Astrocyte (in vitro differentiated cells and primary cell): ENCODE measurements at regions not wholly inside any gene's neighbourhood (a gene's known extent, or its start where the extent isn't known, plus 50 kb on each side); places are given as distances from the start of the nearest gene placed in this dataset.

Source experiments
- DNase-seq: peaks from one replicate; pipeline ENCODE4 v3.0.0-alpha.2; 2010; ENCODE audit warnings: low read depth
- FAIRE-seq: peaks from 2 replicates; lab custom pipeline; 2011; peaks lifted over from hg19 to GRCh38; lab: Jason Lieb, UNC
- H2AFZ ChIP-seq: 2 replicates; pipeline ENCODE4 v1.6.0; 2012; ENCODE audit warnings: low read depth, low read length, inconsistent platforms
- H3K27ac ChIP-seq: 2 replicates; pipeline ENCODE4 v1.5.1; 2011; ENCODE audit warnings: low read depth, low read length, inconsistent platforms
- H3K27me3 ChIP-seq: 2 replicates; pipeline ENCODE4 v1.6.0; 2011; ENCODE audit warnings: low read length, inconsistent platforms; ENCODE audit not compliant: insufficient read depth
- H3K36me3 ChIP-seq: 2 replicates; pipeline ENCODE4 v1.5.1; 2011; ENCODE audit warnings: low read length, inconsistent platforms; ENCODE audit not compliant: insufficient read depth
- H3K4me1 ChIP-seq: 2 replicates; pipeline ENCODE4 v1.5.1; 2011; ENCODE audit warnings: low read length, inconsistent platforms; ENCODE audit not compliant: insufficient read depth
- H3K4me2 ChIP-seq: 2 replicates; pipeline ENCODE4 v1.6.0; 2012; ENCODE audit warnings: low read length, inconsistent platforms
- H3K4me3 ChIP-seq: 2 replicates; pipeline ENCODE4 v1.5.1; 2011; ENCODE audit warnings: low read depth, mild to moderate bottlenecking, low read length, inconsistent platforms; ENCODE audit not compliant: insufficient read depth
- H3K79me2 ChIP-seq: 2 replicates; pipeline ENCODE4 v1.6.0; 2012; ENCODE audit warnings: mild to moderate bottlenecking, low read length, inconsistent platforms; ENCODE audit not compliant: insufficient read depth
- H3K9ac ChIP-seq: 2 replicates; pipeline ENCODE4 v1.6.0; 2012; ENCODE audit warnings: mild to moderate bottlenecking, low read length, inconsistent platforms
- H3K9me3 ChIP-seq: 2 replicates; pipeline ENCODE4 v1.5.1; 2012; ENCODE audit warnings: low read depth, mild to moderate bottlenecking, low read length, inconsistent platforms; ENCODE audit not compliant: insufficient read depth
- H4K20me1 ChIP-seq: 2 replicates; pipeline ENCODE4 v1.6.0; 2012; ENCODE audit warnings: low read length, inconsistent platforms; ENCODE audit not compliant: insufficient read depth
- H3K27ac Mint-ChIP-seq: one replicate; pipeline ENCODE4 v1.8.0; 2021; ENCODE audit warnings: mild to moderate bottlenecking, mixed read lengths; ENCODE audit not compliant: unreplicated experiment
- H3K27me3 Mint-ChIP-seq: one replicate; pipeline ENCODE4 v1.8.0; 2021; ENCODE audit warnings: low read depth, mixed read lengths; ENCODE audit not compliant: unreplicated experiment
- H3K36me3 Mint-ChIP-seq: one replicate; pipeline ENCODE4 v1.8.0; 2021; ENCODE audit warnings: low read depth, mixed read lengths; ENCODE audit not compliant: unreplicated experiment
- H3K4me1 Mint-ChIP-seq: one replicate; pipeline ENCODE4 v1.8.0; 2021; ENCODE audit warnings: low read depth, mixed read lengths; ENCODE audit not compliant: unreplicated experiment
- H3K4me3 Mint-ChIP-seq: one replicate; pipeline ENCODE4 v1.8.0; 2021; ENCODE audit warnings: mild to moderate bottlenecking, moderate library complexity, mixed read lengths; ENCODE audit not compliant: unreplicated experiment
- H3K9me3 Mint-ChIP-seq: one replicate; pipeline ENCODE4 v1.8.0; 2021; ENCODE audit warnings: mild to moderate bottlenecking, mixed read lengths; ENCODE audit not compliant: unreplicated experiment
- EZH2 ChIP-seq: IDR thresholded peaks from 2 replicates; pipeline ENCODE4 v1.6.1; 2012; ENCODE audit warnings: mild to moderate bottlenecking, low read length, inconsistent platforms; ENCODE audit not compliant: insufficient read depth
- TF ChIP-seq, protein P1 (sequence below): IDR thresholded peaks from 2 replicates; pipeline ENCODE4 v1.5.1; 2011; ENCODE audit warnings: low read depth, mild to moderate bottlenecking, inconsistent platforms, low read length, moderate library complexity; ENCODE audit not compliant: insufficient read depth

- peak; percentile 11 for DNase-seq
- H3K4me2 ChIP-seq: peak overlapping the region; percentile 23
- Mint-ChIP-seq H3K27me3 (no peaks in the 10 kb centered on the region), H3K4me1 (peaks cover 5% of the 10 kb centered on the region), H3K9me3 (peaks cover 2% of the 10 kb centered on the region), H3K4me3 (no peak overlapping the region), H3K27ac (peak overlapping the region; percentile 23), H3K36me3 (no peaks in the 10 kb centered on the region)
- TF ChIP-seq, protein P1, sequence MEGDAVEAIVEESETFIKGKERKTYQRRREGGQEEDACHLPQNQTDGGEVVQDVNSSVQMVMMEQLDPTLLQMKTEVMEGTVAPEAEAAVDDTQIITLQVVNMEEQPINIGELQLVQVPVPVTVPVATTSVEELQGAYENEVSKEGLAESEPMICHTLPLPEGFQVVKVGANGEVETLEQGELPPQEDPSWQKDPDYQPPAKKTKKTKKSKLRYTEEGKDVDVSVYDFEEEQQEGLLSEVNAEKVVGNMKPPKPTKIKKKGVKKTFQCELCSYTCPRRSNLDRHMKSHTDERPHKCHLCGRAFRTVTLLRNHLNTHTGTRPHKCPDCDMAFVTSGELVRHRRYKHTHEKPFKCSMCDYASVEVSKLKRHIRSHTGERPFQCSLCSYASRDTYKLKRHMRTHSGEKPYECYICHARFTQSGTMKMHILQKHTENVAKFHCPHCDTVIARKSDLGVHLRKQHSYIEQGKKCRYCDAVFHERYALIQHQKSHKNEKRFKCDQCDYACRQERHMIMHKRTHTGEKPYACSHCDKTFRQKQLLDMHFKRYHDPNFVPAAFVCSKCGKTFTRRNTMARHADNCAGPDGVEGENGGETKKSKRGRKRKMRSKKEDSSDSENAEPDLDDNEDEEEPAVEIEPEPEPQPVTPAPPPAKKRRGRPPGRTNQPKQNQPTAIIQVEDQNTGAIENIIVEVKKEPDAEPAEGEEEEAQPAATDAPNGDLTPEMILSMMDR: no peak
- TF ChIP-seq EZH2: no peak
- H3K4me3 ChIP-seq: no peak overlapping the region
- no peak overlapping the region for H3K9ac ChIP-seq
- H4K20me1 ChIP-seq: no peaks in the 10 kb centered on the region
- H3K4me1 ChIP-seq: peaks cover 4% of the 10 kb centered on the region
- H2AFZ ChIP-seq: no peak overlapping the region
- no peak for FAIRE-seq
- no peak overlapping the region for H3K27ac ChIP-seq
- H3K27me3 ChIP-seq: no peaks in the 10 kb centered on the region
- no peaks in the 10 kb centered on the region for H3K9me3 ChIP-seq
- no peaks in the 10 kb centered on the region for H3K79me2 ChIP-seq
- no peaks in the 10 kb centered on the region for H3K36me3 ChIP-seq
Observed at GRCh38 chr4:42331914-42332368, 65.3 kb upstream of the SHISA3 start.

GRCh38 chr4:42339935-42340406, 57.3 kb upstream of the SHISA3 start:
- Histone ChIP-seq H3K4me2 (peak overlapping the region; percentile 66), H3K27ac (peak overlapping the region; percentile 56), H3K9me3 (no peaks in the 10 kb centered on the region), H3K9ac (peak overlapping the region; percentile 28), H3K4me3 (no peak overlapping the region), H2AFZ (peak overlapping the region; percentile 37), H4K20me1 (no peaks in the 10 kb centered on the region), H3K4me1 (peaks cover 11% of the 10 kb centered on the region), H3K36me3 (no peaks in the 10 kb centered on the region), H3K27me3 (no peaks in the 10 kb centered on the region), H3K79me2 (no peaks in the 10 kb centered on the region)
- peak overlapping the region; percentile 30 for H3K27ac Mint-ChIP-seq
- H3K4me1 Mint-ChIP-seq: peaks cover 9% of the 10 kb centered on the region
- no peaks in the 10 kb centered on the region for H3K36me3 Mint-ChIP-seq
- no peak overlapping the region for H3K4me3 Mint-ChIP-seq
- no peak for FAIRE-seq
- TF ChIP-seq, protein P1: no peak
- no peak for TF ChIP-seq EZH2
- no peaks in the 10 kb centered on the region for H3K27me3 Mint-ChIP-seq
- peak; percentile 12 for DNase-seq
- H3K9me3 Mint-ChIP-seq: no peaks in the 10 kb centered on the region

DNA sequence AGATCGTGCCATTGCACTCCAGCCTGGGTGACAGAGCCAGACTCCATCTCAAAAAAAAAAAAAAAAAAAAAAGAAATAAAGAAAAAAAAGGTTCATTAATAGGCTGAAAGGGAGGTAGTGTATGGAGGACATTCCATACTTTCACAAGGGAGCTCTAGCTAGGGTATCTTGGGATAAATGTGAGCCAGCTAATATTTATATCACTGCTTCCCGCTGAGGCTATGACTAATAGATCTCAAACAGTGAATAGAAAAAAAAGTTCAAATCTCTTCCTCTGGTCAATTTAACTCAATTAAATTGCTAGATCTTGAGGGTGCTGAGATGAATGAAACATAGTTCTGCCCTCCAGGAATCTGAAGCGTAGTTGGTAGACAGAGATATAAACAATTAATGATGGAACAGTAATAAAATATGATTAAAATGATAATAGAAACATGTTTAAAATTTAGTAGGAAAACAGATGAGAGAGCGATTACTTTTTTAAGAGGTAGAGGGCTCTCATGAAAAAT, 55.7 kb upstream of the SHISA3 start:
- H3K9ac ChIP-seq: no peak overlapping the region
- H3K27me3 ChIP-seq: no peaks in the 10 kb centered on the region
- H3K27ac Mint-ChIP-seq: no peak overlapping the region
- no peaks in the 10 kb centered on the region for H3K79me2 ChIP-seq
- no peak for TF ChIP-seq EZH2
- TF ChIP-seq, protein P1: no peak
- H3K4me3 Mint-ChIP-seq: no peak overlapping the region
- H3K4me3 ChIP-seq: no peak overlapping the region
- H3K27ac ChIP-seq: no peak overlapping the region
- no peaks in the 10 kb centered on the region for H3K9me3 Mint-ChIP-seq
- no peak overlapping the region for H3K4me2 ChIP-seq
- H3K27me3 Mint-ChIP-seq: no peaks in the 10 kb centered on the region
- no peaks in the 10 kb centered on the region for H4K20me1 ChIP-seq
- peaks cover 11% of the 10 kb centered on the region for H3K4me1 ChIP-seq
- no peak overlapping the region for H2AFZ ChIP-seq
- peak; percentile 11 for DNase-seq
- H3K9me3 ChIP-seq: no peaks in the 10 kb centered on the region
- no peak for FAIRE-seq
- H3K36me3 Mint-ChIP-seq: no peaks in the 10 kb centered on the region
- peaks cover 9% of the 10 kb centered on the region for H3K4me1 Mint-ChIP-seq
- no peaks in the 10 kb centered on the region for H3K36me3 ChIP-seq
